ENCODE measurements at regions not wholly inside any gene's neighbourhood (a gene's known extent, or its start where the extent isn't known, plus 50 kb on each side); places are given as distances from the start of the nearest gene placed in this dataset.

- Histone ChIP-seq H3K36me3 (ENCODE audit: control insufficient read depth in 2 of 4, insufficient read depth in 4 of 4, low read length in 3 of 4) (no peaks in the 10 kb centered on the region), H3K27ac (ENCODE audit: low read depth, low read length) (no peak overlapping the region), H3K56ac (replicated peaks; ENCODE audit: insufficient read length, low read depth, low read length) (no peak overlapping the region), H3K23ac (ENCODE audit: insufficient read length) (no peak overlapping the region), H3K4me3 (ENCODE audit: extremely low read depth in 1 of 4, insufficient read depth in 2 of 4, low read depth in 3 of 4, low read length in 4 of 4) (no peak overlapping the region), H4K20me1 (replicated peaks in 1 of 2; ENCODE audit: control insufficient read depth in 1 of 2, insufficient read depth in 2 of 2, low read length in 2 of 2) (no peaks in the 10 kb centered on the region), H2BK20ac (ENCODE audit: low read length) (no peak overlapping the region), H3K18ac (ENCODE audit: extremely low read depth, low read length) (no peak overlapping the region), H4K91ac (replicated peaks; ENCODE audit: insufficient read length, low read length) (no peak overlapping the region), H2AK5ac (ENCODE audit: low read depth, low read length) (no peak overlapping the region), H3K9me3 (ENCODE audit: insufficient read depth in 2 of 2, low read depth in 1 of 2, low read length in 1 of 2) (no peaks in the 10 kb centered on the region), H3K14ac (ENCODE audit: insufficient read length) (no peak overlapping the region), H4K8ac (ENCODE audit: extremely low read depth, insufficient read depth, low read length) (no peak overlapping the region), H2BK5ac (ENCODE audit: low read depth, low read length) (no peak overlapping the region), H3K79me2 (ENCODE audit: control insufficient read depth in 1 of 2, insufficient read depth in 2 of 2, low read length in 2 of 2) (no peaks in the 10 kb centered on the region), H3K4ac (replicated peaks; ENCODE audit: insufficient read length, low read depth, low read length) (no peak overlapping the region), H3K4me2 (ENCODE audit: insufficient read depth in 1 of 2, low read depth in 2 of 2, low read length in 2 of 2) (no peak overlapping the region), H3K27me3 (replicated peaks in 1 of 4; ENCODE audit: control insufficient read depth in 3 of 4, extremely low read depth in 1 of 4, insufficient read depth in 3 of 4, low read length in 3 of 4) (no peaks in the 10 kb centered on the region), H4K5ac (ENCODE audit: insufficient read length, low read depth, low read length) (no peak overlapping the region), H3K23me2 (ENCODE audit: low read depth, low read length) (no peaks in the 10 kb centered on the region), H2BK12ac (ENCODE audit: low read depth, low read length) (no peak overlapping the region), H2BK120ac (replicated peaks; ENCODE audit: low read depth, low read length) (no peak overlapping the region), H3K79me1 (ENCODE audit: low read depth, low read length) (no peaks in the 10 kb centered on the region), H2AFZ (ENCODE audit: low read length) (no peak overlapping the region), H3K4me1 (replicated peaks in 1 of 4; ENCODE audit: control insufficient read depth in 3 of 4, insufficient read depth in 4 of 4, low read length in 3 of 4) (peaks cover 0 to 8% (median 3%) of the 10 kb centered on the region in 4 experiments; a peak in 6 of 7 replicates), H2BK15ac (ENCODE audit: low read length) (no peak overlapping the region), H3K9ac (replicated peaks in 1 of 4; ENCODE audit: extremely low read depth in 1 of 4, low read depth in 3 of 4, low read length in 3 of 4) (no peak overlapping the region)
- ChIA-PET POLR2A (ENCODE audit: partially characterized antibody) (interaction anchor here (0.7 kb wide), 1 partner anchor 10 kb away, joined by 3 read pairs; no protein-coding TSS in a partner anchor), CTCF (ENCODE audit: partially characterized antibody) (interaction anchor here (0.6 kb wide), 1 partner anchor 573 kb away, joined by 3 read pairs; no protein-coding TSS in a partner anchor)
- no peak for FAIRE-seq
- no peak for TF ChIP-seq NANOG (IDR thresholded peaks at IDR 0.05; ENCODE audit: insufficient read depth, low read depth, low read length, poor library complexity, severe bottlenecking)
- TF ChIP-seq NRF1 (IDR thresholded peaks at IDR 0.05; ENCODE audit: low read depth, low read length), result no peak
- TF ChIP-seq SIX5 (IDR thresholded peaks at IDR 0.05; ENCODE audit: low read depth, low read length), result no peak
- TF ChIP-seq CBX5 (IDR thresholded peaks at IDR 0.05; ENCODE audit: low read depth, low read length), result no peak
- TF ChIP-seq KDM4A (IDR thresholded peaks at IDR 0.05; ENCODE audit: low read depth, low read length, severe bottlenecking), result no peak
- TF ChIP-seq SP2 (IDR thresholded peaks at IDR 0.05; ENCODE audit: low read length), result no peak
- TF ChIP-seq JUND (IDR thresholded peaks at IDR 0.05; ENCODE audit: low read length), result no peak
- TF ChIP-seq HDAC6 (IDR thresholded peaks at IDR 0.05; ENCODE audit: low read depth, low read length), result no peak
- TF ChIP-seq GABPA (IDR thresholded peaks at IDR 0.05; ENCODE audit: borderline replicate concordance, insufficient read depth, low read length), result no peak
- no peak for DNase-seq (ENCODE audit: low read depth in 1 of 2, low spot score in 2 of 2)
Observed at GRCh38 chr9:78644359-78644758, 347.4 kb downstream of the PSAT1 start.
